DND-41 (cell line): ENCODE measurements at regions not wholly inside any gene's neighbourhood (a gene's known extent, or its start where the extent isn't known, plus 50 kb on each side); places are given as distances from the start of the nearest gene placed in this dataset.

ENCODE experiments used
- ATAC-seq: fragments of 200-7000 bp; cut with Tn5 transposase; 3 replicates; pipeline ENCODE4 v1.9.1; 2021; ENCODE audit warnings: low read depth; ENCODE audit not compliant: insufficient read depth
- DNase-seq: peaks from one replicate; pipeline ENCODE4 v3.0.0-alpha.2; 2020
- H2AFZ ChIP-seq: 2 replicates; pipeline ENCODE4 v1.6.0; 2012; ENCODE audit warnings: low read depth, low read length
- H3K27ac ChIP-seq: 2 replicates; pipeline ENCODE4 v1.5.1; 2012; ENCODE audit warnings: low read length, inconsistent platforms
- H3K27me3 ChIP-seq: fragments of 200-600 bp; sonication (generic); 2 replicates; pipeline ENCODE4 v1.6.0; 2012; ENCODE audit warnings: low read length, mild to moderate bottlenecking, inconsistent platforms; ENCODE audit not compliant: insufficient read depth, poor library complexity
- H3K36me3 ChIP-seq: 2 replicates; pipeline ENCODE4 v1.5.1; 2012; ENCODE audit warnings: low read length, inconsistent platforms; ENCODE audit not compliant: insufficient read depth
- H3K4me1 ChIP-seq: 2 replicates; pipeline ENCODE4 v1.5.1; 2012; ENCODE audit warnings: mild to moderate bottlenecking, low read length; ENCODE audit not compliant: insufficient read depth
- H3K4me2 ChIP-seq: 2 replicates; pipeline ENCODE4 v1.6.0; 2012; ENCODE audit warnings: mild to moderate bottlenecking, moderate library complexity, low read length, inconsistent platforms; ENCODE audit not compliant: insufficient read depth
- H3K4me3 ChIP-seq, 2 experiments: fragments of 200-600 bp in 1 of 2; shearing (Covaris generic) in 1 of 2; 2 replicates each; pipeline ENCODE4 v1.5.1; 2012 to 2016; ENCODE audit warnings: inconsistent platforms in 2 of 2, low read length in 2 of 2, mild to moderate bottlenecking in 2 of 2, low read depth in 1 of 2, moderate library complexity in 1 of 2
- H3K79me2 ChIP-seq: 2 replicates; pipeline ENCODE4 v1.6.0; 2012; ENCODE audit warnings: low read length, inconsistent platforms; ENCODE audit not compliant: insufficient read depth
- H3K9ac ChIP-seq: 2 replicates; pipeline ENCODE4 v1.6.0; 2012; ENCODE audit warnings: low read depth, mild to moderate bottlenecking, inconsistent platforms, low read length, moderate library complexity
- H3K9me3 ChIP-seq: 2 replicates; pipeline ENCODE4 v1.5.1; 2012; ENCODE audit warnings: low read length, moderate library complexity, mild to moderate bottlenecking, inconsistent platforms; ENCODE audit not compliant: insufficient read depth, severe bottlenecking
- H4K20me1 ChIP-seq: 2 replicates; pipeline ENCODE4 v1.6.0; 2012; ENCODE audit warnings: low read length; ENCODE audit not compliant: insufficient read depth
- EZH2 ChIP-seq: IDR thresholded peaks from 3 replicates; pipeline ENCODE4 v1.6.1; 2012; ENCODE audit warnings: borderline replicate concordance, low read depth, mild to moderate bottlenecking, moderate library complexity, low read length, inconsistent platforms; ENCODE audit not compliant: severe bottlenecking
- TF ChIP-seq, protein P1 (sequence below): IDR thresholded peaks from 2 replicates; pipeline ENCODE4 v1.5.1; 2012; ENCODE audit warnings: borderline replicate concordance, low read length, moderate library complexity, mild to moderate bottlenecking; ENCODE audit not compliant: poor library complexity, severe bottlenecking; ENCODE audit errors: extremely low read depth

DNA sequence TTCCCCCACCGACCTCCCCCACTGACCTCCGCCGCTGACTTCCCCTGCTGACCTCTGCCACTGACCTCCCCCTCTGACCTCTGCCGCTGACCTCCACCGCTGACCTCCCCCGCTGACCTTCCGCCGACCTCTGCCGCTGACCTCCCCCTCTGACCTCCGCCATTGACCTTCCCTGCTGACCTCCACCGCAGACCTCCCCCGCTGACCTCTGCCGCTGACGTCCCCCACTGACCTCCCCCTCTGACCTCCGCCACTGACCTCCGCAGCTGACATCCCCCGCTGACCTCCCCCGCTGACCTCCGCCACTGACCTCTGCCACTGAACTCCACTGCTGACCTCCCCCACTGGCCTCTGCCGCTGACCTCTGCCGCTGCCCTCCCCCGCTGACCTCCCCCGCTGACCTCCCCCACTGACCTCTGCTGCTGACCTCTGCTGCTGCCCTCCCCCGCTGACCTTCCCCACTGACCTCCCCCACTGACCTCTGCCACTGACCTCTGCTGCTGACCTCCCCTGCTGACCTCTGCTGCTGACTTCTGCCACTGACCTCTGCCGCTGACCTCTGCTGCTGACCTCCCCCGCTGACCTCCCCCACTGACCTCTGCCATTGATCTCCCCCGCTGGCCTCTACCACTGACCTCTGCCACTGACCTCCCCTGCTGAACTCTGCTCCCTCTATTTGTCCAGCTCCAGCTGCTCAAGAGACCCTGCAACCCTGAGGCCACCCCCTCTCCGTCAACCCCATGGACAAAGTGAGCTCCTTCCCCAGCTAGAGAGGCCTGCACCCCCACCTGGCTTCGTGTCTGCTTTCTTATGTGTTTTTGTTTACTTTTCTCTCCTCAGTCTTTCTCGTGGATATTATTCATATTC, 91.4 kb upstream of the AFDN start:
- Histone ChIP-seq H4K20me1 (no peaks in the 10 kb centered on the region), H3K4me1 (no peaks in the 10 kb centered on the region), H3K4me2 (no peak overlapping the region), H3K9ac (no peak overlapping the region), H3K4me3 (no peak overlapping the region), H3K27ac (no peak overlapping the region), H3K79me2 (no peaks in the 10 kb centered on the region), H3K36me3 (no peaks in the 10 kb centered on the region), H3K9me3 (no peaks in the 10 kb centered on the region), H2AFZ (no peak overlapping the region), H3K27me3 (peaks cover 3% of the 10 kb centered on the region)
- TF ChIP-seq EZH2, result no peak
- TF ChIP-seq, protein P1, sequence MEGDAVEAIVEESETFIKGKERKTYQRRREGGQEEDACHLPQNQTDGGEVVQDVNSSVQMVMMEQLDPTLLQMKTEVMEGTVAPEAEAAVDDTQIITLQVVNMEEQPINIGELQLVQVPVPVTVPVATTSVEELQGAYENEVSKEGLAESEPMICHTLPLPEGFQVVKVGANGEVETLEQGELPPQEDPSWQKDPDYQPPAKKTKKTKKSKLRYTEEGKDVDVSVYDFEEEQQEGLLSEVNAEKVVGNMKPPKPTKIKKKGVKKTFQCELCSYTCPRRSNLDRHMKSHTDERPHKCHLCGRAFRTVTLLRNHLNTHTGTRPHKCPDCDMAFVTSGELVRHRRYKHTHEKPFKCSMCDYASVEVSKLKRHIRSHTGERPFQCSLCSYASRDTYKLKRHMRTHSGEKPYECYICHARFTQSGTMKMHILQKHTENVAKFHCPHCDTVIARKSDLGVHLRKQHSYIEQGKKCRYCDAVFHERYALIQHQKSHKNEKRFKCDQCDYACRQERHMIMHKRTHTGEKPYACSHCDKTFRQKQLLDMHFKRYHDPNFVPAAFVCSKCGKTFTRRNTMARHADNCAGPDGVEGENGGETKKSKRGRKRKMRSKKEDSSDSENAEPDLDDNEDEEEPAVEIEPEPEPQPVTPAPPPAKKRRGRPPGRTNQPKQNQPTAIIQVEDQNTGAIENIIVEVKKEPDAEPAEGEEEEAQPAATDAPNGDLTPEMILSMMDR, result no peak
- DNase-seq (no peak), ATAC-seq (no peak)

DNA sequence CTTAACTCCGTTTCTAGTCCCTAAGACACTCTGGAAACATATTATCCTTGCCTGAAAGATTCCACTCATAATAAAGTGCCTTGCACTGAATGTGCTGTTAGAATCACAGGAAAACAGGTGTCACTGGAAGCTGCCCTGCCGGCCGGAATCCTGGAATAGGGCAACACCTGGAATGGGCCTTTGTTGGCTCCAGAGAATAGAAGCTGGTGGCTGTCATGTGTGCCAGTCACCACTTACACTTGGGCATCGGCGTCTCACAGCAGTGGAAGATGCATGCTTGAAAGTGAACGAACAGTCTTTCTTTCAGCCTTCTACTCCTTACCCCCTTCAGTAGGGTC, 90.8 kb upstream of the AFDN start:
- ATAC-seq, result no peak
- Histone ChIP-seq H2AFZ (no peak overlapping the region), H3K4me2 (no peak overlapping the region), H3K4me3 (no peak overlapping the region), H3K9me3 (no peaks in the 10 kb centered on the region), H4K20me1 (no peaks in the 10 kb centered on the region), H3K36me3 (no peaks in the 10 kb centered on the region), H3K27me3 (peaks cover 3% of the 10 kb centered on the region), H3K27ac (no peak overlapping the region), H3K4me1 (no peaks in the 10 kb centered on the region), H3K79me2 (no peaks in the 10 kb centered on the region), H3K9ac (no peak overlapping the region)
- TF ChIP-seq, protein P1, result no peak
- no peak for TF ChIP-seq EZH2
- DNase-seq, result no peak

DNA sequence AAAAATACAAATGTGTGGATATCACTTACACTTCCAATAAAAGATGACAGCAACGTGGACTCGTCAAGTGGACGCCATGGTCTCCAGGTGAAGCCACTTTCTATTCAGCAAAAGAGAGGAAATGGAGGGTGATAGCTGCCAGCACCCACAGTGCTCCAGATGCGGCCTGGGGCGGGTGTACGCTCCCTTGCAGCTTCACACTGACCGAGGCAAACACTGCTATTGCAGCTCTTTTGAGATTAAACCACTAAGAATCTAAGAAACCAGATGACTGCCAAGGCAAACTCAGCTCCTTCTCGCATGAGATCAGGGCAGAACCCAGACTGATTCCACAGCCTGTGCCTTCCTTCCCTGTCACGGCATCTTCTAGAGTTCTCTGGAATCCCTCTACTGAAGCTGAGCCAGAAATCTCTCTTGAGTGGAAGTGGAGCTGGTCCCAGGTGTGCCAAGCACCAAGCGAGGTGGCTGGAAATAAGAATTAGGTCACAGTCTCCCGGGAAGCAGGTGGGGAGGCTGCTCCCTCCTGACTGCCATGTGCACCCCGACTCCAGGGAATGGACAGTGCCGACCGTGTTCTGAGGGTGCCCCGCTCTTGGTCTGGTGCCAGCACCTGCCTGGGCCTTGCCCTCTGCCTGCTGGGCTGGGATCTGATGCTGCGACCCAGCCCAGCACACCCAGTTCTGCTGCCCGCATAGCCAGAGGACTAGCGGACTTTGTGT, 90.1 kb upstream of the AFDN start:
- Histone ChIP-seq H3K79me2 (no peaks in the 10 kb centered on the region), H3K36me3 (no peaks in the 10 kb centered on the region), H3K4me3 (no peak overlapping the region), H3K27me3 (peaks cover 3% of the 10 kb centered on the region), H2AFZ (no peak overlapping the region), H4K20me1 (no peaks in the 10 kb centered on the region), H3K4me2 (no peak overlapping the region), H3K9me3 (no peaks in the 10 kb centered on the region), H3K9ac (no peak overlapping the region), H3K4me1 (no peaks in the 10 kb centered on the region), H3K27ac (no peak overlapping the region)
- no peak for TF ChIP-seq EZH2
- ATAC-seq (no peak), DNase-seq (no peak)

DNA sequence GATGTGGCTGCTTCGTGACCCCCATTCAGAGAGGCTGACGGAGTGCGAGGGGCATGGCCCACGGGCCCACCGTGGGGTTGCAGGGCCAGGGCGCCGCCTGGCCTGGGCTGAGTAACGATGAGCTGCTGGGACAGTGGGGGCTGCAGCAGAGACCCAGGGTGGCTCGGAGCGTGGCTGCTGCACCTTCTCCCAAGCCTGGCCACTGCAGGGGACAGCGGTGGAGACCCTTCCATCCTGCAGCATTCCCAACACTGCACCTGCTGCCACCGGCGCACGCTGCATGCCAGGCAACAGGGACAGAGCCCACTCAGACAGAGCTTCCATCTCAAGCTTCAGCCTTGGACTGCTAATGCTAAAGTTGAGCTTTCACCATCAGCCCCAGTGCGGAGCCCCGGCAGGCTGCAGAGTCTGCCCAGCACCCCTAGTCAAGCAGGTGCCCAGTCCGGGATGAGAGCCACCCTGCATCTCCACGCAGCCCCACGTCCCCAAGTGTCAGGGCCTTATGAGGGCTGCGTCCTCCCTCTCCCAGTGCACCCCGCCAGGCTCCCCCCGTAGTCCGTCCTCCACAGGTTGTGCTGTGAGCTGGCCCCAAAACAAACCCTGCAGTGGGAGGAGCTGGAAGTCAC, 89.4 kb upstream of the AFDN start:
- H3K27ac ChIP-seq, result no peak overlapping the region
- no peak for ATAC-seq
- H3K27me3 ChIP-seq, result peaks cover 3% of the 10 kb centered on the region
- H3K9ac ChIP-seq, result no peak overlapping the region
- no peaks in the 10 kb centered on the region for H4K20me1 ChIP-seq
- H3K36me3 ChIP-seq, result no peaks in the 10 kb centered on the region
- no peak overlapping the region for H3K4me3 ChIP-seq
- no peaks in the 10 kb centered on the region for H3K9me3 ChIP-seq
- H3K79me2 ChIP-seq, result no peaks in the 10 kb centered on the region
- H3K4me1 ChIP-seq, result no peaks in the 10 kb centered on the region
- DNase-seq, result no peak
- no peak overlapping the region for H3K4me2 ChIP-seq
- no peak overlapping the region for H2AFZ ChIP-seq
- no peak for TF ChIP-seq EZH2
- TF ChIP-seq, protein P1, result no peak
